ENCODE measurements at regions not wholly inside any gene's neighbourhood (a gene's known extent, or its start where the extent isn't known, plus 50 kb on each side); places are given as distances from the start of the nearest gene placed in this dataset.

GRCh38 chr14:29156096-29156495 lies 389.5 kb downstream of the FOXG1 start:
- no peak for TF ChIP-seq POLR2AphosphoS5 (IDR thresholded peaks at IDR 0.05; ENCODE audit: insufficient read depth in 1 of 2, low read depth in 1 of 2)
- no peaks in the 10 kb centered on the region for H3K27me3 ChIP-seq
- H3K27ac ChIP-seq = no peak overlapping the region
- no peaks in the 10 kb centered on the region for H3K9me3 ChIP-seq
- H3K4me1 ChIP-seq = no peaks in the 10 kb centered on the region
- no peaks in the 10 kb centered on the region for H3K36me3 ChIP-seq
- no peak overlapping the region for H3K4me3 ChIP-seq
- intact Hi-C loops (cut with DNase I) = no loop called here
- no peak for DNase-seq (ENCODE audit: extremely low spot score in 2 of 2)

- Histone ChIP-seq H3K4me1 (no peaks in the 10 kb centered on the region), H3K36me3 (no peaks in the 10 kb centered on the region), H3K27ac (no peak overlapping the region), H3K9me3 (no peaks in the 10 kb centered on the region), H3K27me3 (no peaks in the 10 kb centered on the region), H3K4me3 (no peak overlapping the region)
- intact Hi-C loops (cut with DNase I) = no loop called here
- TF ChIP-seq, protein P1, sequence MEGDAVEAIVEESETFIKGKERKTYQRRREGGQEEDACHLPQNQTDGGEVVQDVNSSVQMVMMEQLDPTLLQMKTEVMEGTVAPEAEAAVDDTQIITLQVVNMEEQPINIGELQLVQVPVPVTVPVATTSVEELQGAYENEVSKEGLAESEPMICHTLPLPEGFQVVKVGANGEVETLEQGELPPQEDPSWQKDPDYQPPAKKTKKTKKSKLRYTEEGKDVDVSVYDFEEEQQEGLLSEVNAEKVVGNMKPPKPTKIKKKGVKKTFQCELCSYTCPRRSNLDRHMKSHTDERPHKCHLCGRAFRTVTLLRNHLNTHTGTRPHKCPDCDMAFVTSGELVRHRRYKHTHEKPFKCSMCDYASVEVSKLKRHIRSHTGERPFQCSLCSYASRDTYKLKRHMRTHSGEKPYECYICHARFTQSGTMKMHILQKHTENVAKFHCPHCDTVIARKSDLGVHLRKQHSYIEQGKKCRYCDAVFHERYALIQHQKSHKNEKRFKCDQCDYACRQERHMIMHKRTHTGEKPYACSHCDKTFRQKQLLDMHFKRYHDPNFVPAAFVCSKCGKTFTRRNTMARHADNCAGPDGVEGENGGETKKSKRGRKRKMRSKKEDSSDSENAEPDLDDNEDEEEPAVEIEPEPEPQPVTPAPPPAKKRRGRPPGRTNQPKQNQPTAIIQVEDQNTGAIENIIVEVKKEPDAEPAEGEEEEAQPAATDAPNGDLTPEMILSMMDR (IDR thresholded peaks at IDR 0.05) = no peak
- TF ChIP-seq POLR2A (IDR thresholded peaks at IDR 0.05) = no peak
- no peak for TF ChIP-seq POLR2AphosphoS5 (IDR thresholded peaks at IDR 0.05; ENCODE audit: insufficient read depth in 1 of 2, low read depth in 1 of 2)
- no peak for DNase-seq (ENCODE audit: extremely low spot score in 2 of 2)
Measured at GRCh38 chr14:29161593-29161992, 395.0 kb downstream of the FOXG1 start.

- H3K4me3 ChIP-seq = no peak overlapping the region
- no peaks in the 10 kb centered on the region for H3K9me3 ChIP-seq
- no peaks in the 10 kb centered on the region for H3K4me1 ChIP-seq
- no peaks in the 10 kb centered on the region for H3K36me3 ChIP-seq
- TF ChIP-seq, protein P1 (IDR thresholded peaks at IDR 0.05) = no peak
- TF ChIP-seq POLR2A (IDR thresholded peaks at IDR 0.05) (no peak), POLR2AphosphoS5 (IDR thresholded peaks at IDR 0.05; ENCODE audit: insufficient read depth in 1 of 2, low read depth in 1 of 2) (no peak)
- intact Hi-C loops (cut with DNase I) = no loop called here
- H3K27me3 ChIP-seq = no peaks in the 10 kb centered on the region
- H3K27ac ChIP-seq = no peak overlapping the region
- DNase-seq (ENCODE audit: extremely low spot score in 2 of 2) = no peak
Measured at GRCh38 chr14:29163109-29163508, 396.5 kb downstream of the FOXG1 start.

- DNase-seq (ENCODE audit: extremely low spot score in 2 of 2) = no peak
- no peak overlapping the region for H3K27ac ChIP-seq
- intact Hi-C loops (cut with DNase I) = no loop called here
- H3K27me3 ChIP-seq = no peaks in the 10 kb centered on the region
- no peaks in the 10 kb centered on the region for H3K9me3 ChIP-seq
- H3K4me3 ChIP-seq = no peak overlapping the region
- TF ChIP-seq POLR2AphosphoS5 (IDR thresholded peaks at IDR 0.05; ENCODE audit: insufficient read depth in 1 of 2, low read depth in 1 of 2) (no peak), POLR2A (IDR thresholded peaks at IDR 0.05) (no peak)
- no peaks in the 10 kb centered on the region for H3K4me1 ChIP-seq
- no peaks in the 10 kb centered on the region for H3K36me3 ChIP-seq
Measured at GRCh38 chr14:29165431-29165830, 398.8 kb downstream of the FOXG1 start.

GRCh38 chr14:29166507-29166906 lies 399.9 kb downstream of the FOXG1 start:
- no peak for DNase-seq (ENCODE audit: extremely low spot score in 2 of 2)
- intact Hi-C loops (cut with DNase I) = no loop called here
- H3K27ac ChIP-seq = no peak overlapping the region

GRCh38 chr14:29168149-29168548 lies 401.6 kb downstream of the FOXG1 start:
- H3K4me3 ChIP-seq = no peak overlapping the region
- H3K27ac ChIP-seq = no peak overlapping the region
- H3K36me3 ChIP-seq = no peaks in the 10 kb centered on the region
- intact Hi-C loops (cut with DNase I) = no loop called here
- no peaks in the 10 kb centered on the region for H3K27me3 ChIP-seq
- DNase-seq (ENCODE audit: extremely low spot score in 2 of 2) = no peak
- no peaks in the 10 kb centered on the region for H3K9me3 ChIP-seq
- no peaks in the 10 kb centered on the region for H3K4me1 ChIP-seq
- TF ChIP-seq POLR2AphosphoS5 (IDR thresholded peaks at IDR 0.05; ENCODE audit: insufficient read depth in 1 of 2, low read depth in 1 of 2) (no peak), POLR2A (IDR thresholded peaks at IDR 0.05) (no peak)
- TF ChIP-seq, protein P1 (IDR thresholded peaks at IDR 0.05) = no peak

More at GRCh38 chr14:29166507-29166906, 399.9 kb downstream of the FOXG1 start:
- H3K36me3 ChIP-seq = no peaks in the 10 kb centered on the region
- no peaks in the 10 kb centered on the region for H3K4me1 ChIP-seq
- H3K9me3 ChIP-seq = no peaks in the 10 kb centered on the region
- TF ChIP-seq, protein P1 (IDR thresholded peaks at IDR 0.05) = no peak
- TF ChIP-seq POLR2AphosphoS5 (IDR thresholded peaks at IDR 0.05; ENCODE audit: insufficient read depth in 1 of 2, low read depth in 1 of 2) (no peak), POLR2A (IDR thresholded peaks at IDR 0.05) (no peak)
- no peak overlapping the region for H3K4me3 ChIP-seq
- no peaks in the 10 kb centered on the region for H3K27me3 ChIP-seq
